ENCODE measurements at regions not wholly inside any gene's neighbourhood (a gene's known extent, or its start where the extent isn't known, plus 50 kb on each side); places are given as distances from the start of the nearest gene placed in this dataset.

GRCh38 chr6:167573461-167574215 lies 248.8 kb downstream of the TTLL2 start:
- no peak for TF ChIP-seq ZBTB10 (CRISPR knock-in tag; IDR thresholded peaks at IDR 0.05; ENCODE audit: borderline replicate concordance)
- TF ChIP-seq ZFP91 (CRISPR knock-in tag; IDR thresholded peaks at IDR 0.05; ENCODE audit: borderline replicate concordance), result no peak
- no peak for TF ChIP-seq TCF12 (IDR thresholded peaks at IDR 0.05)
- TF ChIP-seq TCF12 (CRISPR knock-in tag; IDR thresholded peaks at IDR 0.05), result no peak
- TF ChIP-seq KLF6 (CRISPR knock-in tag; IDR thresholded peaks at IDR 0.05), result no peak
- TF ChIP-seq, protein P1, sequence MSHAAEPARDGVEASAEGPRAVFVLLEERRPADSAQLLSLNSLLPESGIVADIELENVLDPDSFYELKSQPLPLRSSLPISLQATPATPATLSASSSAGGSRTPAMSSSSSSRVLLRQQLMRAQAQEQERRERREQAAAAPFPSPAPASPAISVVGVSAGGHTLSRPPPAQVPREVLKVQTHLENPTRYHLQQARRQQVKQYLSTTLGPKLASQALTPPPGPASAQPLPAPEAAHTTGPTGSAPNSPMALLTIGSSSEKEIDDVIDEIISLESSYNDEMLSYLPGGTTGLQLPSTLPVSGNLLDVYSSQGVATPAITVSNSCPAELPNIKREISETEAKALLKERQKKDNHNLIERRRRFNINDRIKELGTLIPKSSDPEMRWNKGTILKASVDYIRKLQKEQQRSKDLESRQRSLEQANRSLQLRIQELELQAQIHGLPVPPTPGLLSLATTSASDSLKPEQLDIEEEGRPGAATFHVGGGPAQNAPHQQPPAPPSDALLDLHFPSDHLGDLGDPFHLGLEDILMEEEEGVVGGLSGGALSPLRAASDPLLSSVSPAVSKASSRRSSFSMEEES (CRISPR knock-in tag; IDR thresholded peaks at IDR 0.05), result no peak
- no peak for TF ChIP-seq POLR2AphosphoS5 (IDR thresholded peaks at IDR 0.05; ENCODE audit: low read depth, low read length)
- no peak for TF ChIP-seq ZNF558 (CRISPR knock-in tag; IDR thresholded peaks at IDR 0.05; ENCODE audit: borderline replicate concordance)
- no peak for TF ChIP-seq POLR2A (IDR thresholded peaks at IDR 0.05; ENCODE audit: insufficient read depth in 1 of 2, low read depth in 2 of 2, low read length in 2 of 2)
- TF ChIP-seq ZBTB46 (CRISPR knock-in tag; IDR thresholded peaks at IDR 0.05; ENCODE audit: borderline replicate concordance), result no peak
- no peak for TF ChIP-seq ESRRA (CRISPR knock-in tag; IDR thresholded peaks at IDR 0.05; ENCODE audit: low read depth)
- no peak for TF ChIP-seq ZBTB26 (CRISPR knock-in tag; IDR thresholded peaks at IDR 0.05; ENCODE audit: borderline replicate concordance)
- TF ChIP-seq CBFB (CRISPR knock-in tag; IDR thresholded peaks at IDR 0.05), result no peak
- no peak for TF ChIP-seq MLX (CRISPR knock-in tag; IDR thresholded peaks at IDR 0.05)
